22Rv1 (cell line): ENCODE measurements at regions not wholly inside any gene's neighbourhood (a gene's known extent, or its start where the extent isn't known, plus 50 kb on each side); places are given as distances from the start of the nearest gene placed in this dataset.

Experiments
- CTCF ChIP-seq: fragments of 450-650 bp; IDR thresholded peaks from 2 replicates; pipeline ENCODE4 v1.5.1; 2017; ENCODE audit warnings: mild to moderate bottlenecking
- ZFX ChIP-seq: fragments of 450-650 bp; IDR thresholded peaks from 2 replicates; pipeline ENCODE4 v1.6.1; 2017; ENCODE audit warnings: antibody characterized with exemption, borderline replicate concordance

GRCh38 chr4:23041501-23041900 lies 348.8 kb downstream of the GBA3 start:
- TF ChIP-seq CTCF (no peak), ZFX (no peak)
